ENCODE measurements at regions not wholly inside any gene's neighbourhood (a gene's known extent, or its start where the extent isn't known, plus 50 kb on each side); places are given as distances from the start of the nearest gene placed in this dataset.

DNA sequence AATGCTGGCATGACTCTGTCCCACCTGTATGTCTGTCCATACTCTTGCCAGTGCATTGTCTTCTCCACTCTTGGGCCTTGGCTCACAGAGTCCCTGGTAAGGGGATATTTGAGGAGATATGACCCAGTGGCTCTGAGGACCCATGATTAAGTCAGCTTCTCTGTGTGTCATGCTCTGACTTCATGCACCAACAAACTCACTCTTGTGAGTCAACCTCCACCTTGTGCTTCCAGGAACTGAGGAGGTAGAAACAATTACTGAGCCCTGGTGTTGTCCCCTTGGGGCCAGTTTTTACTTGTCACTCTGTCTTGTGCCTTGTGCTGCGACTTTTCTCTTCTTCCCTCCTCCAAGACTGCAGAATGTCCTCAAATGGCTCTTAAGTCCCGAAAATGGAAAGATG, 127.1 kb downstream of the ABHD5 start:
- DNase-seq (ENCODE audit: low spot score) = no peak
- Histone ChIP-seq H3K27me3 (ENCODE audit: control insufficient read depth in 3 of 3, insufficient read depth in 3 of 3, low read depth in 1 of 3, low read length in 3 of 3) (no peaks in the 10 kb centered on the region), H3K9me3 (replicated peaks in 1 of 2; ENCODE audit: control insufficient read depth in 2 of 2, insufficient read depth in 1 of 2, low read depth in 1 of 2, low read length in 2 of 2) (no peaks in the 10 kb centered on the region), H4K8ac (ENCODE audit: low read depth, low read length) (no peak overlapping the region), H2AFZ (ENCODE audit: low read length) (no peak overlapping the region), H3K9ac (ENCODE audit: low read depth, low read length, poor library complexity) (no peak overlapping the region), H2BK120ac (ENCODE audit: low read depth, low read length) (no peak overlapping the region), H2BK12ac (ENCODE audit: low read length) (no peak overlapping the region), H3K79me1 (ENCODE audit: low read depth, low read length) (no peaks in the 10 kb centered on the region), H3K4me1 (ENCODE audit: control insufficient read depth in 2 of 2, insufficient read depth in 1 of 2, low read depth in 1 of 2, low read length in 2 of 2) (no peaks in the 10 kb centered on the region), H3K18ac (ENCODE audit: low read length) (no peak overlapping the region), H3K14ac (ENCODE audit: low read length) (no peak overlapping the region), H3K23ac (ENCODE audit: low read depth, low read length, poor library complexity) (no peak overlapping the region), H3K36me3 (replicated peaks in 1 of 2; ENCODE audit: control insufficient read depth in 2 of 2, insufficient read depth in 2 of 2, low read length in 2 of 2) (no peaks in the 10 kb centered on the region), H3K4ac (ENCODE audit: low read length) (no peak overlapping the region), H2BK5ac (ENCODE audit: low read length) (no peak overlapping the region), H3K4me2 (ENCODE audit: insufficient read depth, low read length, poor library complexity, severe bottlenecking) (no peak overlapping the region), H2AK5ac (ENCODE audit: low read depth, low read length) (no peak overlapping the region), H2BK15ac (ENCODE audit: low read length) (no peak overlapping the region), H3K27ac (replicated peaks; ENCODE audit: low read length) (no peak overlapping the region), H3K4me3 (ENCODE audit: low read length in 2 of 2) (no peak overlapping the region), H4K91ac (ENCODE audit: low read depth, low read length, poor library complexity) (no peak overlapping the region)
- no CpG with 5 or more reads among the region's 2 CpGs for WGBS, 2 donors (ENCODE audit: extremely low coverage in 2 of 2, insufficient read length in 2 of 2, insufficient replicate concordance in 1 of 2)

DNA sequence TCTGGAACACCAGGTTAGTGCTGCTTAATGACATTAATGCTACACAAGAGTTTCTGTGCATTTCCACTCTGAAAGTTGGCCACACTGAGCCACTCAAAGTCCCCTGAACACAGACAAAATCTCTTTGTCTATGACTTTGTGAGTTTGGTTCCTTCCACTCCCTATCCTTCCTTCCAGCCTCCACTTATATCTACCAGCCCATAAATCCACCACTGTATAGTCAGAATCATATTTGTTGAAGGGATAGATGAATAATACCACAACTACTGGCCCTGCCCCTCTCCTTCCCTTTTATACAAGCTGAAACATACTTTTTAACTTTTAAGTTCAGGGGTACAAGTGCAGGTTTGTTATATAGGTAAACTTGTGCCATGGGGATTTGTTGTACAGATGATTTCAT, 127.5 kb downstream of the ABHD5 start:
- no peak overlapping the region for H3K4me2 ChIP-seq (ENCODE audit: insufficient read depth, low read length, poor library complexity, severe bottlenecking)
- H2BK15ac ChIP-seq (ENCODE audit: low read length) = no peak overlapping the region
- no peak overlapping the region for H4K91ac ChIP-seq (ENCODE audit: low read depth, low read length, poor library complexity)
- no peak overlapping the region for H3K4me3 ChIP-seq (ENCODE audit: low read length in 2 of 2)
- H2AK5ac ChIP-seq (ENCODE audit: low read depth, low read length) = no peak overlapping the region
- no peaks in the 10 kb centered on the region for H3K4me1 ChIP-seq (ENCODE audit: control insufficient read depth in 2 of 2, insufficient read depth in 1 of 2, low read depth in 1 of 2, low read length in 2 of 2)
- no peaks in the 10 kb centered on the region for H3K79me1 ChIP-seq (ENCODE audit: low read depth, low read length)
- H3K14ac ChIP-seq (ENCODE audit: low read length) = no peak overlapping the region
- H4K8ac ChIP-seq (ENCODE audit: low read depth, low read length) = no peak overlapping the region
- H3K27ac ChIP-seq (replicated peaks; ENCODE audit: low read length) = no peak overlapping the region
- H3K36me3 ChIP-seq (replicated peaks in 1 of 2; ENCODE audit: control insufficient read depth in 2 of 2, insufficient read depth in 2 of 2, low read length in 2 of 2) = no peaks in the 10 kb centered on the region
- no peak overlapping the region for H2BK5ac ChIP-seq (ENCODE audit: low read length)
- H2BK12ac ChIP-seq (ENCODE audit: low read length) = no peak overlapping the region
- no peaks in the 10 kb centered on the region for H3K9me3 ChIP-seq (replicated peaks in 1 of 2; ENCODE audit: control insufficient read depth in 2 of 2, insufficient read depth in 1 of 2, low read depth in 1 of 2, low read length in 2 of 2)
- H3K4ac ChIP-seq (ENCODE audit: low read length) = no peak overlapping the region
- DNase-seq (ENCODE audit: low spot score) = no peak
- H3K18ac ChIP-seq (ENCODE audit: low read length) = no peak overlapping the region
- H2AFZ ChIP-seq (ENCODE audit: low read length) = no peak overlapping the region
- H3K9ac ChIP-seq (ENCODE audit: low read depth, low read length, poor library complexity) = no peak overlapping the region
- H2BK120ac ChIP-seq (ENCODE audit: low read depth, low read length) = no peak overlapping the region
- H3K27me3 ChIP-seq (ENCODE audit: control insufficient read depth in 3 of 3, insufficient read depth in 3 of 3, low read depth in 1 of 3, low read length in 3 of 3) = no peaks in the 10 kb centered on the region
- no peak overlapping the region for H3K23ac ChIP-seq (ENCODE audit: low read depth, low read length, poor library complexity)

DNA sequence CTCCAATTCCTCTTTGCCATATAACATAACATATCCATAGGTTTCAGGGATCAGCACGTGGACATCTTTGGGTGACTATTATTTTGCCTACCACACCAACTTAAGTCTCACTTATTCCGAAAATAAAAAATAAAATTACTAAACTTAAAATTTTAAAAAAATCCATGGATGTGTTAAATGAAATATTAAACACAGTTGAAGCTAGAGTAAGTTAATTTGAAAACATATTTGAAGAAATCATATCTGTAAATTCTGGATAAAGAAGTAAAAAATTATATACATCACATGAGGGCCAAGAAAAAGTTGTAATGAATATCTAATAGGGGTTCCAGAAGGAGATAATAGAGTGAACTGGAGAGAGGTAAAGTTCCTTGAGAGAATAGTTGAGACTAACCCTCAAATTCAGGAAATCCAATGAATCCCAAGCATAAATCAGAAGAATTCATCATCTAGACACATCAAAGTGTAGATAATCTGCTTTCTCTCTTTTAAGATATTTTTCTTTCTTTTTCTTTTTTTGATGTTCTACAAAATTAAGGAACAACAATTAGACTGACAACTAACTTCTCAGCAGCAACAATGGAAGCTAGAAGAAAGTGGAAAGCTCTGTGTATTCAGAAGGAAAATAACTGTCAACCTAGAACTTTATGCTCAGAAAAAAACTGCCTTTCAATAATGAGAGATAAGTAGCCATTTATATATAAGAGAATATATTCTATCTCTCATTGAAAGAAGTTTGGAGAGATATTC, 147.4 kb downstream of the ABHD5 start:
- no peak overlapping the region for H2BK15ac ChIP-seq (ENCODE audit: low read length)
- peaks cover 0 to 3% (median 0%) of the 10 kb centered on the region in 3 experiments for H3K27me3 ChIP-seq (ENCODE audit: control insufficient read depth in 3 of 3, insufficient read depth in 3 of 3, low read depth in 1 of 3, low read length in 3 of 3)
- H3K23ac ChIP-seq (ENCODE audit: low read depth, low read length, poor library complexity) = no peak overlapping the region
- no peak overlapping the region for H3K4me3 ChIP-seq (ENCODE audit: low read length in 2 of 2)
- no peak overlapping the region for H3K14ac ChIP-seq (ENCODE audit: low read length)
- H2AFZ ChIP-seq (ENCODE audit: low read length) = no peak overlapping the region
- H2BK12ac ChIP-seq (ENCODE audit: low read length) = no peak overlapping the region
- H4K8ac ChIP-seq (ENCODE audit: low read depth, low read length) = no peak overlapping the region
- no peak overlapping the region for H3K4me2 ChIP-seq (ENCODE audit: insufficient read depth, low read length, poor library complexity, severe bottlenecking)
- no peak for DNase-seq (ENCODE audit: low spot score)
- no peak overlapping the region for H3K27ac ChIP-seq (replicated peaks; ENCODE audit: low read length)
- H3K9ac ChIP-seq (ENCODE audit: low read depth, low read length, poor library complexity) = no peak overlapping the region
- no peak overlapping the region for H3K18ac ChIP-seq (ENCODE audit: low read length)
- H3K4me1 ChIP-seq (ENCODE audit: control insufficient read depth in 2 of 2, insufficient read depth in 1 of 2, low read depth in 1 of 2, low read length in 2 of 2) = no peaks in the 10 kb centered on the region
- no peak overlapping the region for H2BK120ac ChIP-seq (ENCODE audit: low read depth, low read length)
- H3K36me3 ChIP-seq (replicated peaks in 1 of 2; ENCODE audit: control insufficient read depth in 2 of 2, insufficient read depth in 2 of 2, low read length in 2 of 2) = no peaks in the 10 kb centered on the region
- H3K79me1 ChIP-seq (ENCODE audit: low read depth, low read length) = no peaks in the 10 kb centered on the region
- no peak overlapping the region for H4K91ac ChIP-seq (ENCODE audit: low read depth, low read length, poor library complexity)
- H2BK5ac ChIP-seq (ENCODE audit: low read length) = no peak overlapping the region
- no CpG with 5 or more reads among the region's 2 CpGs for WGBS, 2 donors (ENCODE audit: extremely low coverage in 2 of 2, insufficient read length in 2 of 2, insufficient replicate concordance in 1 of 2)
- H3K4ac ChIP-seq (ENCODE audit: low read length) = no peak overlapping the region
- peaks cover 3 to 5% of the 10 kb centered on the region in 2 donors for H3K9me3 ChIP-seq (replicated peaks in 1 of 2; ENCODE audit: control insufficient read depth in 2 of 2, insufficient read depth in 1 of 2, low read depth in 1 of 2, low read length in 2 of 2)
- no peak overlapping the region for H2AK5ac ChIP-seq (ENCODE audit: low read depth, low read length)

DNA sequence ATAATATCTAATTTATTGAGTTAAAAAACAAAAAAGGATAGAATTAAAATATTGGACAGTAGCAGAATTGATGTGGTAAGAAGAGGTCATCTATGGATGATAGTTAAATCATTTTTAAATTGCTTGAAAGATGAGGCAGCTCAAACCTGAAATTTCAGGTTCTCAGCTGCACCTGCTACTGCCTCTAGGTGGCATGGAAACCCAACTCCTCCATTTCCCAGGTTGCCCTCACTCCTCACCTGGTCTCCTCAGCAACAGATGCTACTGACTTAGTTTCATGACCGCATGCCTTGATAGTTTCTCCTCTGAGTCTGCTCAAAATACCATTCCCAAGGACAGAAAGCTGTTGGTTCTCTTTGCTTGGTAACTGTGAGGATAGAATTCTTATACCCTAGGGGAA, 148.1 kb downstream of the ABHD5 start:
- H3K9me3 ChIP-seq (replicated peaks in 1 of 2; ENCODE audit: control insufficient read depth in 2 of 2, insufficient read depth in 1 of 2, low read depth in 1 of 2, low read length in 2 of 2) = peaks cover 3 to 5% of the 10 kb centered on the region in 2 donors
- H3K4me2 ChIP-seq (ENCODE audit: insufficient read depth, low read length, poor library complexity, severe bottlenecking) = no peak overlapping the region
- H3K27ac ChIP-seq (replicated peaks; ENCODE audit: low read length) = no peak overlapping the region
- WGBS, 2 donors (ENCODE audit: extremely low coverage in 2 of 2, insufficient read length in 2 of 2, insufficient replicate concordance in 1 of 2) = no CpG with 5 or more reads among the region's 1 CpG
- no peak overlapping the region for H2AK5ac ChIP-seq (ENCODE audit: low read depth, low read length)
- H2BK120ac ChIP-seq (ENCODE audit: low read depth, low read length) = no peak overlapping the region
- no peaks in the 10 kb centered on the region for H3K4me1 ChIP-seq (ENCODE audit: control insufficient read depth in 2 of 2, insufficient read depth in 1 of 2, low read depth in 1 of 2, low read length in 2 of 2)
- H2BK5ac ChIP-seq (ENCODE audit: low read length) = no peak overlapping the region
- no peak for DNase-seq (ENCODE audit: low spot score)
- H2AFZ ChIP-seq (ENCODE audit: low read length) = no peak overlapping the region
- H3K9ac ChIP-seq (ENCODE audit: low read depth, low read length, poor library complexity) = no peak overlapping the region
- no peak overlapping the region for H2BK15ac ChIP-seq (ENCODE audit: low read length)
- no peak overlapping the region for H2BK12ac ChIP-seq (ENCODE audit: low read length)
- H3K4ac ChIP-seq (ENCODE audit: low read length) = no peak overlapping the region
- H4K91ac ChIP-seq (ENCODE audit: low read depth, low read length, poor library complexity) = no peak overlapping the region
- no peak overlapping the region for H4K8ac ChIP-seq (ENCODE audit: low read depth, low read length)
- H3K14ac ChIP-seq (ENCODE audit: low read length) = no peak overlapping the region
- H3K79me1 ChIP-seq (ENCODE audit: low read depth, low read length) = no peaks in the 10 kb centered on the region
- H3K36me3 ChIP-seq (replicated peaks in 1 of 2; ENCODE audit: control insufficient read depth in 2 of 2, insufficient read depth in 2 of 2, low read length in 2 of 2) = no peaks in the 10 kb centered on the region
- no peak overlapping the region for H3K23ac ChIP-seq (ENCODE audit: low read depth, low read length, poor library complexity)
- no peak overlapping the region for H3K18ac ChIP-seq (ENCODE audit: low read length)
- H3K4me3 ChIP-seq (ENCODE audit: low read length in 2 of 2) = no peak overlapping the region
- peaks cover 0 to 3% (median 0%) of the 10 kb centered on the region in 3 experiments for H3K27me3 ChIP-seq (ENCODE audit: control insufficient read depth in 3 of 3, insufficient read depth in 3 of 3, low read depth in 1 of 3, low read length in 3 of 3)

All from neuronal stem cell (in vitro differentiated cells).